SH-SY5Y (cell line): ENCODE measurements at regions not wholly inside any gene's neighbourhood (a gene's known extent, or its start where the extent isn't known, plus 50 kb on each side); places are given as distances from the start of the nearest gene placed in this dataset.

ENCODE experiments used
- GATA2 ChIP-seq: IDR thresholded peaks from 2 replicates; pipeline ENCODE4 v1.6.1; 2011; ENCODE audit warnings: mild to moderate bottlenecking, low read depth, low read length
- GATA3 ChIP-seq: IDR thresholded peaks from 2 replicates; pipeline ENCODE4 v1.6.1; 2011; ENCODE audit warnings: low read depth, mild to moderate bottlenecking, low read length, moderate library complexity

DNA sequence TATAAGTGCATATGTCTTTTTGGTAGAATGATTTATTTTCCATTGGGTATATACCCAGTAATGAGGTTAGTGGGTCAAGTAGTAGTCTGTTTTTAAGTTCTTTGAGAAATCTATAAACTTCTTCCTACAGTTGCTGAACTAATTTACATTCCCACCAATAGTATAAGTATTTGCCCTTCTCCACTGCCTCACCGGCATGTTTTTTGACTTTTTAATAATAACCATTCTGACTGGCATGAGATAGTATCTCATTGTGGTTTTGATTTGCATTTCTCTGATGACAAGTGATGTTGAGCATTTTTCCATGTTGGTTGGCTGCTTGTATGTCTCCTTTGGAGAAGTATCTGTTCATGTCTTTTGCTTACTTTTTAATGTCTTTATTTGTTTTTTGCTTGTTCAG is 94.1 kb upstream of the TP63 start:
- TF ChIP-seq GATA2 (no peak), GATA3 (no peak)

DNA sequence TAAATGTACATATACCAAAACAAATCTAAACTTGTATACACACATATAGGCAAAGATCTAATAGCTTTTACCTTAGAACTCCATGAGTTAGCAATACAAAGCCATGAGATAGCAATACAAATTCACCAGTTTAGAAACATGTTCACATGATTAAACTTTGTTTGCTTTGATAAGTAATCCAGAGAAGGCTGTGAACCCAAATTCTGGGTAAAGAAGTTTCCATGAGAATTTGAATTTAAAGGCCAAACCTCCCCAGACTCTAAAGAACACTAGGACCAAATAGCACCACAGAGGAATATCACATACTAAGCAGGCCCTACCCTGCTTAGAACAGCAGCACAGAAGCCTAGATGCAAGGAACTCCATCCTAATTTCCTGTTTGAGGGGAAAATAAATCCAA is 83.7 kb upstream of the TP63 start:
- no peak for TF ChIP-seq GATA3
- no peak for TF ChIP-seq GATA2

DNA sequence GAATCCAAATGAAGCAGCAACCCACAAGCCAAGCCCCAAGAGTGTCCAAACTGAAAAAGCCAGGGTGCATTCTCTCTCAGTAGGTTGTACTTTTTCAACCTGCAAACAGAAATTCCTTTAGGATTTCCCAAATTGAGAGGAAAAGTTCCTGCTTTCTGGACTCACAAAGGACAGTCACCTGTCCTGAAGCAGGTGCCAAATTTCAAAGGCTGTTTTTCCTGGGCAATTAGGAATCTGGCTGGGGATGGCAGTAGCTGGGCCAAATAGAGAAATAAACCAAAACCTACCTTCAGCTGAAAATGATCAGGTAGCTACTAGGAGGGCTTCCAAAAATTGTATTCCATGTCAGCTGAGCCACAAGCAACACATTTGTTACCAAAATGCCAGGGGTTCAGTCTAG is 83.1 kb upstream of the TP63 start:
- TF ChIP-seq GATA3 = no peak
- no peak for TF ChIP-seq GATA2

DNA sequence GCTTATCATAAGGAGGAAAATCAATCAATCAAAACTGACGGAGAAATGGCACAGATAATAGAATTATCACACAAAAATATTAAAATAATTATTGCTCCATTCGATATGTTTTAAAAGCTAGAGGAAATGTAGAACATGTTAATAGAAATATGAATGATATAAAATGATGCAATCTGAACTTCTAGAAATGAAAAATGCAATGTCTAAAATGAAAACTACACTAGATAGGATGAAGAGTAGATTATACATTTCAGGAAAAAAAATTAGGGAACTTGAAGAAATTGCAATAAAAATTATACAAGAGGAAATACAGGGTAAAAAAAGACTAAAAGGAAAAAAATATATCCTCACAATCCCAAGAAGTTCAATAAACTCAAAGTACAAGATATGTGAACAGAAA is 80.2 kb upstream of the TP63 start:
- no peak for TF ChIP-seq GATA2
- no peak for TF ChIP-seq GATA3

DNA sequence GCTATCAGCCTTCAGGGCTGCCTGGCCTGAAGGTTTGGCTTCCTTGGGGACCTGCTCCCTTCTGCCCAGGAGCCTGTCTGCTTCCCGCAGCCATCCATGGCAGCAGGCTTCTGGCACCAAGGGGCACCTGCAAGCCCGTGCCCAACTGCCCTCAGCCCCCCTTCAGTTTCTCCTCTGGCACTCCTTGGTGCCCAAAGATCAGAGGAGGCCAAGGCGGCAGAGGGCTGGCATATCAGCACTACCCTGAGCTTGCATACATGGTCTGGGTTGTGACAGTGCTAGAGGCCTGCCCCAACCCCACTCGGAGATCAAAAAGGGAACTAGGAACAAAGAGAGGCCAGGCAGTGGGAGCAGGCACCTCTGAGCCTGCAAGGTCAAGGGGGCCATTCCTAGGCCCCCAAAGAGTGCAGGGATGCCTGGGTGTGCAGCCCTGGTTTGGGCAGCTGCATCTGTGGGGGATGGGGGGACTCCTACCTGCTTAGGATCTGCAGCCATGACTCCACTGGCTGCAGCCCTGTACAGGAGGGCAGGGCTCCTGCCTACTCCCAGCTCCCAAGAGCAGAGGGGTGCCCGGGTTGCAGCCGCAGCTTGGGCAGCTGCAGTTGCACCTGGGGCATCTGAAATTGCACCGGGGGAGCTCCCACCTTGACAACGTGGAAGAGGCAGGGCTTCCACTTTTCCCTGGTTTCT is 76.2 kb upstream of the TP63 start:
- TF ChIP-seq GATA2 (no peak), GATA3 (no peak)

DNA sequence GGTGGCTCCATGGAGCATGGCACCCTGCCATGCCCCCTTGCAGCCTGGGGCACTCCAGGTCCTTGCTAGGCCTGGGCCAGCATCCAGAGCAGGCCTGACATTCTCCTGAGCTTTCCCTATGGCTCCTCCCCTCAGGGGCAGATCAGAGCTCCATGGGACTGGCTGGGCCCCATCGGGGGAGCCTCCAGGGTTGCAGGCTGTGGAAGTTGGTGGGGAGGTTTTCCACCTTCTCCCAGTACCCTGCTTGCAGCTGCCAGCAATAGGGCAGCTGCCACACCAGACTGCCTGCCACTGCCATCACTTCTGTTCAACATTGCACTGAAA is 75.7 kb upstream of the TP63 start:
- TF ChIP-seq GATA2 = no peak
- TF ChIP-seq GATA3 = no peak

DNA sequence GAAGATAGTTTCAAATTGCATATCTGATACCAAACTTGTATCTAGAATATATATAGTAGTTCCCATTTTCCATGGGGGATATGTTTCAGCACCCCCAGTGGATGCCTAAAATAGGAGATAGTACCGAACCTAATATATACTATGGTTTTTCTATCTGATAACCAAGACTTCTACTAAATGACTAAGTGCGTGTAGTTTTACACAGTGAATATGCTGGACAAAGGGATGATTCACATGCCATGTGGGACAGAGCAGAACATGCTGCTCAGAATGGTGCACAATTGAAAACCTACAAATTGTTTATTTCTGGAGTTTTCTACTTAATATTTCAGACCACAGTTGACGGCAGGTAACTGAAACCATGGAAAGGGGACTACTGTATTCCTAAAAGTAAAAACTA is 73.4 kb upstream of the TP63 start:
- no peak for TF ChIP-seq GATA3
- no peak for TF ChIP-seq GATA2

DNA sequence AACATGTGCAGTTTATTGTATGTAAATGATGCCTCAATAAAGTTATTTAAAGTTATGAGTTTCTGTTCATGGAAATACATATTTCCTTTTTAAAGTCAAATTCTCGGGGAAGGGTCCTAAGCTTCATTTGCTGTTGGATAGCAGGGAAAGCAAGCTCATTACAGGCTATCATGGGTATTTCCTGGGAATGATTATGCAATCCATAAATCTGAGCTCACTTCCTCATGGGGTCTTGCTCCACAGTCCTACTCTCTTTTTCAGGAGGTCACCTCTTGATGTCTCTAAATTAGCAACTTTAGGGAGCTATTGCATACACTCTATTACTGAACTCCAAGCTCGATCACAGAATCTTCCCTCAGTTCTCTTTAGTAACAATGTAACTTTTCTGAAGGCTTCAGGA is 69.9 kb upstream of the TP63 start:
- TF ChIP-seq GATA3 = no peak
- TF ChIP-seq GATA2 = no peak

DNA sequence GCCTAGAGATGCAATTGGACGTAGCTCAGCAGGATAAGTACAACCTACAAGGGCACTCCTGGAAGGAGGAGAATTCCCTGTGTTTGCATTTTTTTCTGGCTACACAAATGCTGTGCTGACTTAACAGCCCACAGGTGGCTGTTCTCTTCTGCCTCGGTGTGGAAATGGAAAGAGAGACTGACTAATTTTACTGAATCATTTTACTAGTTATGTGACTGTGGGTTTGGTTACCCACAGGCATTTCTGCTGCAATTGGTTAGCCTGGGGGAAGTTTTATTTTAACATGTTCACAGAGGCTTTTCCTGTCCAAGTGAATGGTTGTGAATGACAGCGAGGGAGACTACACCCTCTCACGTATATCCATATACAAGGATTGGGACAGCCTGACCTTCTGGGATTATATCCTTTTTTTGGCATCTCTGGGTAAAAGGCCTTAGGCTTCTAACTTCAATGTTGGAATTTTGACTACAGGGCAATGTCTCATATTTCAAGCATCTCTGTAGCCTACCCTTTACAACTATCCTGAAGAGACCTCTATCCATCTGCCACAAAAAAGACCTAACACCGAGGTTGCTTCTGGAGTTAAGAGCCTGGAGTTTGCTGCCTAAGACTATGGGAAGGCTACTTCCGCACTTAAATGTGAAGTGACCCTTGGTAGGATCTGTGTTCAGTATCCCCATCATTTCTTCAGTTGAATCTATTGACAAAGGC is 67.2 kb upstream of the TP63 start:
- TF ChIP-seq GATA3 (no peak), GATA2 (no peak)

DNA sequence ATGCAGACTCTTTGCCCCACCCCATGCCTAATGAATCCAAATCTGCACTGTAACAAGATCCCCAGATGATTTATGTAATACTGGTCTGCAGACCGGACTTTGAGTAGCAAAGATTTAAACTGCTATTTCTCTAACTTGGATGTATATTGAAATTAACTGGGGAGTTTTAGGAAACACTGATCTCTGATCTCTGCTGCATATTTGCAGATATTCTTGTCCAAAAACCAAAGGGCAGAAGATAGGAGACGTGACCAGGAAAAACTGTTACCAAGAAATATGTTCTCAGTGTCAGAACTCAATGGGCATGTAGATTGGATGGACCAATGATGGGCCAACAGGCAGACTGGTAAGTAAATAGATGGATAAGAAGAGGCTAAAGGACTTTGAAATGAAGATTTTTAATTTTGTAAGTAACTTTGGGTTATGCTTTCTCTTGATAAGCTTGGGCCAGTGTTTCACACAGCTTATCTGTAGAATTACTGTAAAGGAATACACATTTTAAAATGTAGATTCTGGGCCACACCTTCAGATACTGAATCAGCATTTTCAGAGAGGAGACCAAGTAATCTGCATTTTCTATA is 64.5 kb upstream of the TP63 start:
- TF ChIP-seq GATA2 (no peak), GATA3 (no peak)

DNA sequence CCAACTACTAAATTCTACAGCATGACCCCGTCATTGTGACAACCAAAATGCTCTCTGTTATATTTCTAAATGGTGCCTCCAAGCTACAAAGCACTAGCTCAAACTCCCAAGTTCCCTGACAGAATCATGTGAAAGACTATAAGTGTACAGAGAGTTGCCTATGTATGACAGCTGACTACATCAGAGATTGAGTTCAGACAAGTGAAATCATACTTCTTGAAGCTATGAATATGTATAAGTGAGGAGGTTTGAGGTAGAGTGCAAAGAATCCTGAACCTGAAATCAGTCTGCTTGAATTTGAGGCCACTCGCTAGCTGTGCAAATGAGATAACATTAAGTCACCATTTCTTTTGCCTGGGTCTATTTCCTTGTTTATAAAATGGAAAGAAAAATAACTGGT is 63.9 kb upstream of the TP63 start:
- TF ChIP-seq GATA3 = no peak
- TF ChIP-seq GATA2 = no peak

DNA sequence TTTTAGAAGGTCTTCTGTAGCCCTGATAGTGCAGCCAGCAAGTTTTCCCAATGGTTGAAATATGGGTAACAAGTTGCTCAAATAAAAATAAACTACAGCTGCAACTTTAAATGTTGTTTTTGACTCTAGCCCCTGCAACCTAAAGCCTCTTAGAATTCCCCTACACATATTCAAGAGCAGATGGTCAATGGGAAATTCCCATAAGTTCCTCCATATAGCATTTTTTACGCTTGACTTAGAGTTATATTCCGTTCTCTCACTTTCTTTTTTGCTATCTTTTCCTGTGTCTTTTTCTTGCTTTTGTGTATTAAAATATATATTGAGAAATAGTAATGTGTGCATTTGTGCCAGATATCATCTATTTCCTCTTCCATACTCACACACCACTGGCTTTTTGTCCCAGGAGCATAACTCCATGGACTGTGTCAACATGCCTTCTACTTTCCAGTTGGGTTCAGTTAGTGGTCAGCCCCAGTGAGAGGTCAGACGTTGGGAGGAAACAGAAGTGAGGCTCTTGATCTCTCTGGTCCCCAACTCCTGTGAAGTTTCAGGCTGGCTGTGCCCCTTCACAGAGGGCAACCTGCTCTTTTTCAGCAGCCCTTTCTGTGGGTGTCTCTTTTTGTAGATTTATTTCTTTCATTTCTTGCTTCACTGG is 63.3 kb upstream of the TP63 start:
- no peak for TF ChIP-seq GATA3
- TF ChIP-seq GATA2 = no peak

DNA sequence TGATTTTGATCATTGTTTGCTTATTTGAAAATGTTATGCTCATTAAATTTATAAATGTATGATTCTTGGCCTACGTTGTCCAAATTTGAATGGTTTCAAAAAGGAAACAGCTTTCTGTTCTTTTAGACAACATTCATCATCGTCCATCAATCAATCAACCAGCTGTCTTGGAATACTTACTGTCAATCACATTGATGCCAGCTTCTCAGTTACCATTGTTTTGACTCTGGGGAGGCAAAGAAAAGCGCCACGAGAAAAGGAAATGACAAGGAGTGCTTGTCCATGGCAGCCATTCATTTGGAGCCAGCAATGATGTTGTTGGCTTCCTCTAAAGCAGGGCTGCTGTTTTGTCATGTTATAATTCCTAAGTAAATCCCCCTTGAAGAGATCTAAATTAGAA is 62.2 kb upstream of the TP63 start:
- TF ChIP-seq GATA2 (no peak), GATA3 (no peak)

DNA sequence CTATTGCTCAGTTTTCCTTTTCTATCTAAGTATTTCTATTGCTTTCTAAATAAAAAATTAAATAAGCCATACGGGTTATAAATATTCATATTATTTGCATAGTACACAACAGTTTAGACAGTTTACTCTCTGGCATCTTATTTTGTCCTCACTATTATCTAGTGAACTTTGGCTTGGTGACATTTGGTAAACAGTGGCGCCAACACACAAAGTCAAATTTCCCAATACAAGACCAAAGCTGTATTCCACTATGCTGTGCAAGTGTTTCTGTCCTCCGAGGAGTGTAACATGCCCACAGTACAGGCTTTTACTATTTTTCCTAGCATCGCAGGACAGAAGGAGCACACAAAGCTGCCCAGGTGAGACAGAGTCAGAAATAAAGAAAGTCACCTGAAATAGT is 61.7 kb upstream of the TP63 start:
- TF ChIP-seq GATA2 (no peak), GATA3 (no peak)

DNA sequence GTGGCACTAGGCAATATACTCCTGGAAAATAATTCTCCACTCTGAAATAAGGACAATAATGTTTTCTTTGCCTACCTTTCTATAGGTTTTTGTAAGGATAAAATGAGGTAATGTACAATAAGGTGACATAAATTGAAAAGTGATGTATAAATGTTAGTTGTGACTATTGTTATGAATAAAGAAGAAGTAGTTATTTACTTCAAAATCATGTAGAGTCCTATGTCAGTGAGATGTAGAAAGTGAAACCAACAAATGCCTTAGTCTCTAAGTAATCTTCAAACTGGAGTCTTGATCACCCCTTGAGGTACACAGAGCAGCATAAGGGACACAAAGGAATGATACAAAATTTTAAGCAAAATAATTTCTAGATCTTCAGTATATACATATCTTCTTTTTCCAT is 60.3 kb upstream of the TP63 start:
- TF ChIP-seq GATA2 (no peak), GATA3 (no peak)
